ENCODE measurements at regions not wholly inside any gene's neighbourhood (a gene's known extent, or its start where the extent isn't known, plus 50 kb on each side); places are given as distances from the start of the nearest gene placed in this dataset.

GRCh38 chr2:133660510-133660909 lies 92.2 kb upstream of the NCKAP5 start:
- no peak for TF ChIP-seq POLR2AphosphoS5 (IDR thresholded peaks at IDR 0.05; ENCODE audit: low read depth, low read length)
- TF ChIP-seq SIRT6 (IDR thresholded peaks at IDR 0.05; ENCODE audit: low read length), result no peak
- TF ChIP-seq, protein P1, sequence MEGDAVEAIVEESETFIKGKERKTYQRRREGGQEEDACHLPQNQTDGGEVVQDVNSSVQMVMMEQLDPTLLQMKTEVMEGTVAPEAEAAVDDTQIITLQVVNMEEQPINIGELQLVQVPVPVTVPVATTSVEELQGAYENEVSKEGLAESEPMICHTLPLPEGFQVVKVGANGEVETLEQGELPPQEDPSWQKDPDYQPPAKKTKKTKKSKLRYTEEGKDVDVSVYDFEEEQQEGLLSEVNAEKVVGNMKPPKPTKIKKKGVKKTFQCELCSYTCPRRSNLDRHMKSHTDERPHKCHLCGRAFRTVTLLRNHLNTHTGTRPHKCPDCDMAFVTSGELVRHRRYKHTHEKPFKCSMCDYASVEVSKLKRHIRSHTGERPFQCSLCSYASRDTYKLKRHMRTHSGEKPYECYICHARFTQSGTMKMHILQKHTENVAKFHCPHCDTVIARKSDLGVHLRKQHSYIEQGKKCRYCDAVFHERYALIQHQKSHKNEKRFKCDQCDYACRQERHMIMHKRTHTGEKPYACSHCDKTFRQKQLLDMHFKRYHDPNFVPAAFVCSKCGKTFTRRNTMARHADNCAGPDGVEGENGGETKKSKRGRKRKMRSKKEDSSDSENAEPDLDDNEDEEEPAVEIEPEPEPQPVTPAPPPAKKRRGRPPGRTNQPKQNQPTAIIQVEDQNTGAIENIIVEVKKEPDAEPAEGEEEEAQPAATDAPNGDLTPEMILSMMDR (IDR thresholded peaks at IDR 0.05; ENCODE audit: control extremely low read depth in 1 of 3, insufficient read depth in 1 of 3, low read depth in 1 of 3, low read length in 3 of 3), result no peak
- TF ChIP-seq RFX5 (IDR thresholded peaks at IDR 0.05; ENCODE audit: borderline replicate concordance, low read depth, low read length), result no peak
- no peak for TF ChIP-seq EZH2 (IDR thresholded peaks at IDR 0.05; ENCODE audit: low read depth, low read length, severe bottlenecking)
- TF ChIP-seq, protein P2, sequence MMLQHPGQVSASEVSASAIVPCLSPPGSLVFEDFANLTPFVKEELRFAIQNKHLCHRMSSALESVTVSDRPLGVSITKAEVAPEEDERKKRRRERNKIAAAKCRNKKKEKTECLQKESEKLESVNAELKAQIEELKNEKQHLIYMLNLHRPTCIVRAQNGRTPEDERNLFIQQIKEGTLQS (IDR thresholded peaks at IDR 0.05; ENCODE audit: insufficient read depth, low read depth, low read length), result no peak
- no peak for TF ChIP-seq JUND (IDR thresholded peaks at IDR 0.05; ENCODE audit: low read length)
- TF ChIP-seq RAD21 (IDR thresholded peaks at IDR 0.05 in 1 of 2, conservative IDR thresholded peaks at IDR 0.05 in 1 of 2; ENCODE audit: low read depth in 2 of 2, low read length in 2 of 2), result no peak
- TF ChIP-seq POLR2A (IDR thresholded peaks at IDR 0.05; ENCODE audit: control extremely low read depth in 1 of 2, low read depth in 2 of 2, low read length in 2 of 2), result no peak
- TF ChIP-seq ASH2L (IDR thresholded peaks at IDR 0.05; ENCODE audit: low read length), result no peak
- TF ChIP-seq FOSL1 (IDR thresholded peaks at IDR 0.05; ENCODE audit: insufficient read depth, low read depth, low read length), result no peak
- TF ChIP-seq MAFK (IDR thresholded peaks at IDR 0.05; ENCODE audit: low read depth, low read length), result no peak
- TF ChIP-seq GTF2F1 (IDR thresholded peaks at IDR 0.05; ENCODE audit: borderline replicate concordance, low read depth, low read length), result no peak

Measured in H1 (cell line).